Endodermal cell (in vitro differentiated cells): ENCODE measurements at regions not wholly inside any gene's neighbourhood (a gene's known extent, or its start where the extent isn't known, plus 50 kb on each side); places are given as distances from the start of the nearest gene placed in this dataset.
A peak's percentile ranks its signal among the peaks of the same experiment; 100 is the strongest.

Experiments
- DNase-seq: peaks from one replicate; pipeline ENCODE4 v3.0.0-alpha.2; 2017
- H3K27ac ChIP-seq: 2 replicates; pipeline ENCODE4 v1.5.1; 2013; ENCODE audit warnings: mild to moderate bottlenecking, low read depth, low read length, moderate library complexity
- H3K27me3 ChIP-seq: 2 replicates; pipeline ENCODE4 v1.6.1; 2013; ENCODE audit warnings: mild to moderate bottlenecking, low read length, moderate library complexity; ENCODE audit not compliant: insufficient read depth, control insufficient read depth, poor library complexity, severe bottlenecking
- H3K36me3 ChIP-seq: 2 replicates; pipeline ENCODE4 v1.7.0; 2013; ENCODE audit warnings: mild to moderate bottlenecking, low read length, moderate library complexity; ENCODE audit not compliant: control insufficient read depth, insufficient read depth
- H3K4me1 ChIP-seq: one replicate; pipeline ENCODE4 v1.7.0; 2013; ENCODE audit warnings: low read length; ENCODE audit not compliant: control insufficient read depth, insufficient read depth
- H3K4me3 ChIP-seq: 2 replicates; pipeline ENCODE4 v1.5.1; 2013; ENCODE audit warnings: mild to moderate bottlenecking, low read length, moderate library complexity
- H3K9ac ChIP-seq: 2 replicates; pipeline ENCODE4 v1.6.1; 2013; ENCODE audit warnings: mild to moderate bottlenecking, low read length, moderate library complexity; ENCODE audit not compliant: poor library complexity, severe bottlenecking; ENCODE audit errors: extremely low read depth
- H3K9me3 ChIP-seq: 2 replicates; pipeline ENCODE4 v1.6.1; 2013; ENCODE audit warnings: mild to moderate bottlenecking, low read length, moderate library complexity; ENCODE audit not compliant: control insufficient read depth
- H3K27ac Mint-ChIP-seq: 2 replicates; pipeline ENCODE4 v1.8.0; 2020; ENCODE audit warnings: mixed read lengths
- H3K27me3 Mint-ChIP-seq: 2 replicates; pipeline ENCODE4 v1.8.0; 2021; ENCODE audit warnings: mild to moderate bottlenecking, mixed read lengths; ENCODE audit not compliant: insufficient read depth
- H3K36me3 Mint-ChIP-seq: 2 replicates; pipeline ENCODE4 v1.8.0; 2020; ENCODE audit warnings: low read depth, mixed read lengths
- H3K4me1 Mint-ChIP-seq: 2 replicates; pipeline ENCODE4 v1.8.0; 2020; ENCODE audit warnings: mixed read lengths
- H3K4me3 Mint-ChIP-seq: 2 replicates; pipeline ENCODE4 v1.8.0; 2020; ENCODE audit warnings: mild to moderate bottlenecking, moderate library complexity, mixed read lengths
- H3K9me3 Mint-ChIP-seq: 2 replicates; pipeline ENCODE4 v1.8.0; 2020; ENCODE audit warnings: mild to moderate bottlenecking, mixed read lengths
- CTCF ChIP-seq: fragments of 200-600 bp; sonication (generic); conservative IDR thresholded peaks from 2 replicates; pipeline ENCODE4 v1.5.0; 2021; ENCODE audit warnings: antibody characterized with exemption, mild to moderate bottlenecking
- WGBS, 2 experiments: methylation state at CpG; one replicate each; pipeline versions ENCODE4 v1.1.5 to v1.1.7; 2013; ENCODE audit warnings: missing lambda C conversion rate in 2 of 2, mixed read lengths in 1 of 2; ENCODE audit not compliant: insufficient coverage in 1 of 2, insufficient read length in 1 of 2; 5-methylcytosine and 5-hydroxymethylcytosine counted together

- WGBS, 2 experiments, result 71% methylated on average over 3 of the region's 3 CpGs; no CpG with 5 or more reads in 1 of the 2 experiments
- H3K4me1 ChIP-seq, result no peaks in the 10 kb centered on the region
- no peaks in the 10 kb centered on the region for H3K9me3 ChIP-seq
Observed at GRCh38 chr10:128364631-128365030, 238.4 kb upstream of the MKI67 start.

GRCh38 chr10:128365156-128365725 is 239.0 kb upstream of the MKI67 start:
- WGBS, 2 experiments, result 92 to 97% methylated on average over 12 to 16 of the region's 17 CpGs
- no peaks in the 10 kb centered on the region for H3K4me1 ChIP-seq
- H3K27ac Mint-ChIP-seq, result no peak overlapping the region
- no peaks in the 10 kb centered on the region for H3K9me3 Mint-ChIP-seq
- H3K4me3 Mint-ChIP-seq, result no peak overlapping the region
- no peak overlapping the region for H3K4me3 ChIP-seq
- H3K27me3 Mint-ChIP-seq, result no peaks in the 10 kb centered on the region
- no peak for TF ChIP-seq CTCF
- H3K9me3 ChIP-seq, result no peaks in the 10 kb centered on the region
- H3K4me1 Mint-ChIP-seq, result no peaks in the 10 kb centered on the region
- no peaks in the 10 kb centered on the region for H3K36me3 ChIP-seq
- H3K27me3 ChIP-seq, result no peaks in the 10 kb centered on the region
- no peak overlapping the region for H3K9ac ChIP-seq
- no peak overlapping the region for H3K27ac ChIP-seq
- DNase-seq, result no peak
- no peaks in the 10 kb centered on the region for H3K36me3 Mint-ChIP-seq

More at GRCh38 chr10:128364631-128365030, 238.4 kb upstream of the MKI67 start:
- H3K9me3 Mint-ChIP-seq, result no peaks in the 10 kb centered on the region
- H3K27me3 ChIP-seq, result no peaks in the 10 kb centered on the region
- H3K36me3 Mint-ChIP-seq, result no peaks in the 10 kb centered on the region
- no peak overlapping the region for H3K9ac ChIP-seq
- no peaks in the 10 kb centered on the region for H3K36me3 ChIP-seq
- H3K27me3 Mint-ChIP-seq, result no peaks in the 10 kb centered on the region
- DNase-seq, result peak; percentile 16
- H3K27ac Mint-ChIP-seq, result no peak overlapping the region
- H3K27ac ChIP-seq, result no peak overlapping the region
- no peaks in the 10 kb centered on the region for H3K4me1 Mint-ChIP-seq
- no peak overlapping the region for H3K4me3 Mint-ChIP-seq
- H3K4me3 ChIP-seq, result no peak overlapping the region
- TF ChIP-seq CTCF, result no peak

GRCh38 chr10:128367807-128368206 is 241.6 kb upstream of the MKI67 start:
- no peak overlapping the region for H3K9ac ChIP-seq
- no peak for TF ChIP-seq CTCF
- Mint-ChIP-seq H3K4me3 (no peak overlapping the region), H3K27ac (no peak overlapping the region), H3K27me3 (peaks cover 2% of the 10 kb centered on the region), H3K9me3 (no peaks in the 10 kb centered on the region), H3K36me3 (no peaks in the 10 kb centered on the region), H3K4me1 (no peaks in the 10 kb centered on the region)
- WGBS, 2 experiments, result 85 to 93% methylated on average over 3 of the region's 3 CpGs
- no peaks in the 10 kb centered on the region for H3K27me3 ChIP-seq
- no peaks in the 10 kb centered on the region for H3K36me3 ChIP-seq
- H3K27ac ChIP-seq, result no peak overlapping the region
- no peaks in the 10 kb centered on the region for H3K9me3 ChIP-seq
- no peak for DNase-seq
- no peak overlapping the region for H3K4me3 ChIP-seq
- H3K4me1 ChIP-seq, result no peaks in the 10 kb centered on the region
